ENCODE measurements at regions not wholly inside any gene's neighbourhood (a gene's known extent, or its start where the extent isn't known, plus 50 kb on each side); places are given as distances from the start of the nearest gene placed in this dataset.

- no peaks in the 10 kb centered on the region for H3K4me1 ChIP-seq
- ATAC-seq (no peak), DNase-seq (no peak)
- intact Hi-C loops (cut with DNase I; ENCODE audit: low total_unique reads): no loop called here
- H3K9me3 ChIP-seq: no peaks in the 10 kb centered on the region
- H3K27me3 ChIP-seq: no peaks in the 10 kb centered on the region
- no peak for TF ChIP-seq POLR2A (IDR thresholded peaks at IDR 0.05)
- no peak for TF ChIP-seq CTCF (IDR thresholded peaks at IDR 0.05 in 4 of 5, conservative IDR thresholded peaks at IDR 0.05 in 1 of 5)
- no peak overlapping the region for H3K4me3 ChIP-seq
- in situ Hi-C loops (cut with MboI; ENCODE audit: low sequenced_read_pairs in 4 of 4): no loop called here
- H3K36me3 ChIP-seq: no peaks in the 10 kb centered on the region
- no peak overlapping the region for H3K27ac ChIP-seq
These were observed 610.2 kb downstream of the TBL1XR1 start for GRCh38 chr3:176587089-176587488.

GRCh38 chr3:176584413-176585176 lies 612.7 kb downstream of the TBL1XR1 start:
- TF ChIP-seq POLR2A (IDR thresholded peaks at IDR 0.05) (no peak), CTCF (IDR thresholded peaks at IDR 0.05 in 4 of 5, conservative IDR thresholded peaks at IDR 0.05 in 1 of 5) (no peak)
- Histone ChIP-seq H3K36me3 (no peaks in the 10 kb centered on the region), H3K4me3 (no peak overlapping the region), H3K27ac (no peak overlapping the region), H3K4me1 (no peaks in the 10 kb centered on the region), H3K9me3 (no peaks in the 10 kb centered on the region), H3K27me3 (no peaks in the 10 kb centered on the region)
- DNase-seq (no peak), ATAC-seq (no peak)
- intact Hi-C loops (cut with DNase I; ENCODE audit: low total_unique reads): no loop called here
- in situ Hi-C loops (cut with MboI; ENCODE audit: low sequenced_read_pairs in 4 of 4): no loop called here

GRCh38 chr3:176583956-176584355 lies 613.3 kb downstream of the TBL1XR1 start:
- in situ Hi-C loops (cut with MboI; ENCODE audit: low sequenced_read_pairs in 4 of 4) (no loop called here), intact Hi-C loops (cut with DNase I; ENCODE audit: low total_unique reads) (no loop called here)
- ATAC-seq (no peak), DNase-seq (no peak)
- H3K27me3 ChIP-seq: no peaks in the 10 kb centered on the region
- no peak overlapping the region for H3K4me3 ChIP-seq
- no peak overlapping the region for H3K27ac ChIP-seq
- H3K9me3 ChIP-seq: no peaks in the 10 kb centered on the region
- no peak for TF ChIP-seq CTCF (IDR thresholded peaks at IDR 0.05 in 4 of 5, conservative IDR thresholded peaks at IDR 0.05 in 1 of 5)
- no peak for TF ChIP-seq POLR2A (IDR thresholded peaks at IDR 0.05)
- no peaks in the 10 kb centered on the region for H3K4me1 ChIP-seq
- no peaks in the 10 kb centered on the region for H3K36me3 ChIP-seq

GRCh38 chr3:176581589-176581988 lies 615.7 kb downstream of the TBL1XR1 start:
- DNase-seq (no peak), ATAC-seq (no peak)
- H3K9me3 ChIP-seq: no peaks in the 10 kb centered on the region
- no peaks in the 10 kb centered on the region for H3K36me3 ChIP-seq
- no peak overlapping the region for H3K4me3 ChIP-seq
- intact Hi-C loops (cut with DNase I; ENCODE audit: low total_unique reads) (no loop called here), in situ Hi-C loops (cut with MboI; ENCODE audit: low sequenced_read_pairs in 4 of 4) (no loop called here)
- H3K27ac ChIP-seq: no peak overlapping the region
- no peak for TF ChIP-seq POLR2A (IDR thresholded peaks at IDR 0.05)
- TF ChIP-seq CTCF (IDR thresholded peaks at IDR 0.05 in 4 of 5, conservative IDR thresholded peaks at IDR 0.05 in 1 of 5): no peak
- no peaks in the 10 kb centered on the region for H3K4me1 ChIP-seq
- no peaks in the 10 kb centered on the region for H3K27me3 ChIP-seq

Measured in gastrocnemius medialis (tissue), 4 donors.